Caco-2 (cell line): ENCODE measurements at regions not wholly inside any gene's neighbourhood (a gene's known extent, or its start where the extent isn't known, plus 50 kb on each side); places are given as distances from the start of the nearest gene placed in this dataset.
"Not testable (repeated sequence)": the region's sequence is repeated elsewhere in the genome, so short reads cannot be mapped to it uniquely, and the experiment has no call there.

Experiments
- BruUV-seq: library from RNA; stranded (reverse); fragments of 400-500 nt; replicated peaks from 2 replicates; lab custom pipeline; 2021; lab: Mats Ljungman, UMichigan
- CTCF ChIA-PET: fragments of 300-600 bp; sonication (Branson Sonifier 250); formaldehyde crosslinking; loops from one replicate; lab custom pipeline; 2022; ENCODE audit warnings: antibody characterized with exemption; lab: Charles Lee
- POLR2A ChIA-PET: fragments of 300-600 bp; sonication (Branson Sonifier 250); formaldehyde crosslinking; loops from one replicate; lab custom pipeline; 2022; ENCODE audit warnings: antibody characterized with exemption; lab: Charles Lee
- DNase-seq, 2 experiments: peaks; one replicate each; pipeline versions ENCODE4 v3.0.0 to v3.0.0-alpha.2; 2020 to 2022
- H3K27me3 ChIP-seq: replicated peaks from 2 replicates; pipeline ENCODE4 v1.6.0; 2011; ENCODE audit warnings: low read length; ENCODE audit not compliant: control insufficient read depth, insufficient read depth
- H3K36me3 ChIP-seq: 2 replicates; pipeline ENCODE4 v1.5.1; 2011; ENCODE audit warnings: low read length; ENCODE audit not compliant: control insufficient read depth, insufficient read depth
- H3K4me1 ChIP-seq: fragments of 250-450 bp; sonication (Bioruptor Pico); 2 replicates; pipeline ENCODE4 v1.5.1; 2020; ENCODE audit warnings: mild to moderate bottlenecking
- H3K4me3 ChIP-seq: 2 replicates; pipeline ENCODE4 v1.5.1; 2011; ENCODE audit warnings: low read depth, mild to moderate bottlenecking, control low read depth, low read length
- H3K9me3 ChIP-seq: fragments of 250-450 bp; sonication (Bioruptor Pico); 2 replicates; pipeline ENCODE4 v1.5.1; 2020; ENCODE audit warnings: mild to moderate bottlenecking, moderate library complexity
- H3K27ac Mint-ChIP-seq: one replicate; pipeline ENCODE4 v1.8.0; 2022; ENCODE audit warnings: mixed read lengths; ENCODE audit not compliant: unreplicated experiment
- H3K27me3 Mint-ChIP-seq: one replicate; pipeline ENCODE4 v1.8.0; 2022; ENCODE audit warnings: mixed read lengths; ENCODE audit not compliant: insufficient read depth, unreplicated experiment
- H3K36me3 Mint-ChIP-seq: one replicate; pipeline ENCODE4 v1.8.0; 2022; ENCODE audit warnings: mild to moderate bottlenecking, mixed read lengths; ENCODE audit not compliant: insufficient read depth, unreplicated experiment
- H3K4me1 Mint-ChIP-seq: one replicate; pipeline ENCODE4 v1.8.0; 2022; ENCODE audit warnings: low read depth, mixed read lengths; ENCODE audit not compliant: unreplicated experiment
- H3K4me3 Mint-ChIP-seq: one replicate; pipeline ENCODE4 v1.8.0; 2022; ENCODE audit warnings: mild to moderate bottlenecking, moderate library complexity, mixed read lengths; ENCODE audit not compliant: unreplicated experiment
- H3K9me3 Mint-ChIP-seq: one replicate; pipeline ENCODE4 v1.8.0; 2022; ENCODE audit warnings: mixed read lengths; ENCODE audit not compliant: unreplicated experiment
- intact Hi-C: fragments of 100-400 bp; cut with micrococcal nuclease; formaldehyde crosslinking; loops from one replicate; pipeline ENCODE4 v1.10.0; 2022; ENCODE audit not compliant: unreplicated experiment
- TF ChIP-seq, protein P1 (sequence below), 2 experiments: fragments of 200-600 bp in 1 of 2; IDR thresholded peaks; 1 replicate in 1 of 2; 2 replicates in 1 of 2; pipeline versions ENCODE4 v1.5.1 to v1.8.0; 2011 to 2022; ENCODE audit warnings: antibody characterized with exemption in 1 of 2, control low read depth in 1 of 2, inconsistent platforms in 1 of 2, low read depth in 1 of 2, low read length in 1 of 2, mild to moderate bottlenecking in 1 of 2, moderate library complexity in 1 of 2; ENCODE audit not compliant: insufficient read depth in 1 of 2, severe bottlenecking in 1 of 2, unreplicated experiment in 1 of 2

DNA sequence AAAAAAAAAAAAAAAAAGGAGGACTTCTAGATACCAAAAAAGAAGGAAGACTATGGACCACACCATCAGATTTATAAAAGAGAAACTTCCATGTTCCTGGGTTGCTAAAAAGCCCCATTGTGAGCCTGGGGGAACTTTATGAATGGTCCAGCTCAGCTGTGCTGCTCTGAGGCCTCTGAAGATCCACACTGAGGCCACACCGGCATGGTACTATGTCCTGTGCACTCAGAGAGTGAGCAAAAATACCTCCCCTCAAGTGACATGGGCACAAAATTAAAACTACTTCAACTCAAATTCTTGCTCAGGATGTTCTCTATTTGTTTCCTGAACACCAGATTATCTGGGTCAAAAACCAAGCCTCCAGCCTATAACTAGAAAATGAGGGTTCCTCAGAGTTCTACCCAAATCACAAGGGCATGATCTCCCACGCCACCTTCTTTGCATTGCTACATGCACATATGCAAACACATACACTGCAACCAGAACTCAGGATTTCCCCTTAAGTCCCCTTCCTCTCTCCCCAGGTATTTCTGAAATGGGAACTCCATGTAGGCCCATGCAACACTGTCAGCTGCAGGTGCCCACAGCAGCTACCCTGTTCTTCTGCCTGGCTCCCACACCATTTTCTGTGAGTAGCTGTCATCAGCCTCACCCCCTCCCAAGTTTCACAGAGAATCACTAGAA is 94.4 kb downstream of the SH3GLB1 start:
- Mint-ChIP-seq H3K27ac (peak overlapping the region; percentile 9), H3K27me3 (no peaks in the 10 kb centered on the region), H3K4me1 (peaks cover 2% of the 10 kb centered on the region), H3K9me3 (peaks cover 8% of the 10 kb centered on the region), H3K36me3 (no peaks in the 10 kb centered on the region), H3K4me3 (no peak overlapping the region)
- no peaks in the 10 kb centered on the region for H3K27me3 ChIP-seq
- intact Hi-C loops: no loop called here
- no TSS peak for BruUV-seq
- H3K9me3 ChIP-seq: no peaks in the 10 kb centered on the region
- H3K4me1 ChIP-seq: peaks cover 22% of the 10 kb centered on the region
- TF ChIP-seq, protein P1, sequence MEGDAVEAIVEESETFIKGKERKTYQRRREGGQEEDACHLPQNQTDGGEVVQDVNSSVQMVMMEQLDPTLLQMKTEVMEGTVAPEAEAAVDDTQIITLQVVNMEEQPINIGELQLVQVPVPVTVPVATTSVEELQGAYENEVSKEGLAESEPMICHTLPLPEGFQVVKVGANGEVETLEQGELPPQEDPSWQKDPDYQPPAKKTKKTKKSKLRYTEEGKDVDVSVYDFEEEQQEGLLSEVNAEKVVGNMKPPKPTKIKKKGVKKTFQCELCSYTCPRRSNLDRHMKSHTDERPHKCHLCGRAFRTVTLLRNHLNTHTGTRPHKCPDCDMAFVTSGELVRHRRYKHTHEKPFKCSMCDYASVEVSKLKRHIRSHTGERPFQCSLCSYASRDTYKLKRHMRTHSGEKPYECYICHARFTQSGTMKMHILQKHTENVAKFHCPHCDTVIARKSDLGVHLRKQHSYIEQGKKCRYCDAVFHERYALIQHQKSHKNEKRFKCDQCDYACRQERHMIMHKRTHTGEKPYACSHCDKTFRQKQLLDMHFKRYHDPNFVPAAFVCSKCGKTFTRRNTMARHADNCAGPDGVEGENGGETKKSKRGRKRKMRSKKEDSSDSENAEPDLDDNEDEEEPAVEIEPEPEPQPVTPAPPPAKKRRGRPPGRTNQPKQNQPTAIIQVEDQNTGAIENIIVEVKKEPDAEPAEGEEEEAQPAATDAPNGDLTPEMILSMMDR (IDR thresholded peaks at IDR 0.05; ENCODE audit: insufficient read depth in 1 of 2, low read depth in 1 of 2, low read length in 1 of 2, severe bottlenecking in 1 of 2, unreplicated experiment in 1 of 2): no peak
- ChIA-PET CTCF (no interaction called here), POLR2A (no interaction called here)
- no peak overlapping the region for H3K4me3 ChIP-seq
- no peak for DNase-seq
- H3K36me3 ChIP-seq: no peaks in the 10 kb centered on the region

DNA sequence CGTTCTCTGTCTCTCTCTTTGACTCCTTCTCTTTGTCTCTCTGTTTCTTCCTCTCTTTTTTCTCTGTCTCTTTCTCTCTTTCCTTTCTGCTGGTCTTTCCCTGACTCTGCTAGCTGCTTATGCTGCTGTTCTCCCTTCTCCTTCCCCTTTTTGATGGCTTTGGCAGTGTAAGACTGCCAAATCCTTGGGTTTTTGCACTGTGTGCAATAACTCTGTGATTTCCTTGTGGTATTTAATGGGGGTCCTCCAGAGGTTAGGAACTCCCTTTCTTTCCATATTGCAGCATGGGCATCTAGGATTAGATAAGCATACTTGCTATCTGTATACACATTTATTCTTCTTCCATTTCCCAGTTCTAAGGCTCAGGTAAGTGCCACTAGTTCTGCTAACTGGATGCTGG is 99.3 kb downstream of the SH3GLB1 start:
- POLR2A ChIA-PET, H3K36me3 Mint-ChIP-seq, intact Hi-C loops, H3K27ac Mint-ChIP-seq, H3K4me1 Mint-ChIP-seq, H3K4me1 ChIP-seq, H3K4me3 ChIP-seq, CTCF ChIA-PET, H3K27me3 ChIP-seq, H3K27me3 Mint-ChIP-seq, H3K36me3 ChIP-seq, DNase-seq, H3K4me3 Mint-ChIP-seq, BruUV-seq, H3K9me3 ChIP-seq: not testable (repeated sequence)
- H3K9me3 Mint-ChIP-seq: peaks cover 11% of the 10 kb centered on the region

DNA sequence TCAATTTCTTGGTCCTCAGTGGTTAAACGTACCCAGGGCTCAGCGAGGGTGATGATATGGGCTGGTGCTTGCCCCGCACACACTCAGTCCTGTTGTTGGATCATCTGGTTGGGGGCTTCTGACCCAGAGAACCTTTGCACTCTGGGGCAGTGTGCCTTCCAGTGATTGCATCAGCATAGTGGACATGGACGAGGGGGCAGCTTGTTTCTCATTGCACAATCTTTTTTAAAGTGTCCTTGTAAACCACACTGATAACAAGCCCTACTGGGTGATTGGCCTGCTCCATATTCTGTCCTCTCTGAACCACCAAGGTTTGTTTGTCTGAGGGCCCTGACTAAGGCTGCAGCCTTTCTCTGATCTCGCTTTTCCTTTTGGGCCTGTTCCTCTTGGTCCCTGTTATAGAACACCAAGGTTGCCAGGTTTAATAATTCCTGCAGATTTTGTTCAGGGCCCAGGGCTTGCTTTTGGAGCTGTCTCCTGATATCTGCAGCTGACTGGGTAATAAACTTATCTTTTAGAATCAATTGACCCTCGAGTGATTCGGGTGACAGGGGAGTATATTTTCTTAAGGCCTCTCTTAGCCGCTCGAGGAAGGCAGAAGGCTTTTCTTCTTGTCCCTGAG is 101.6 kb downstream of the SH3GLB1 start:
- BruUV-seq, CTCF ChIA-PET: not testable (repeated sequence)

DNA sequence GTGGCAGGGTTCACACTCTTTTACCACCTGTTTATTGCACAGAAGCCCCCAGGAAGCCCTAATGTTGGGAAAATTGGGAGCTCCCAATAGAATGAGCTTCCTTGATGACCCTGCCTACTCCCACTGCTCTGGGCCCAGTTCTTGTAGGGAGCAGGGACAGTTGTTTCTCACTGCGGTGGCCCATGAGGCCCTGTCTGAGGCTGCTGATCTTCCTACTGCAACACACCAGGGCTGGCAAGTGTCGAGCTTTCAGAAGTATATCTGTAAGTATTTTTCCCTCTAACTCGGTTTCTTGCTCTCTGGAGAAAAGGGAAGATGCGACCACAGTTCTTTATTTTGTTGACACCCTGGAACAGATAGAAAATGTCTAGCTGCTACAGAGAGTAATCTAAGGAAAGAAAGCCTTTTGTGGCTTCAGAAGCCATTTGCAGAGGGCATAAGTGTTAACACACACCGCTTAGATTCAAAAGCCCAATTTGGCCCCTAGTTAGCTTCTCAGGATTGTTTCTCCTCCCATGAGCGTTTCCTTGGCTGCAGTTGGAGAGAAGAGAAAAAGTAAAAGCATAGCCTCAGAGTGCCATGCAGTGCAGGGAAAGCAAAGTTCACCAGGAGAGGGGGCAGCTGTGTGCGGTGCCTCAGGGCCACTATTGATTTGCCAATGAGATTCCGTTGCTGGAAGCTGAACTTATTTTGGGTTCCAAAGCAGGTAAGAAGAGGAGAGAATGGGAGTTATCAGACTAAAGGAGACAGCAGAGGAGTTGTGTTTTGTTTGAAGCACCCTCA is 102.6 kb downstream of the SELENOF start:
- Histone ChIP-seq H3K9me3 (no peaks in the 10 kb centered on the region), H3K36me3 (no peaks in the 10 kb centered on the region), H3K27me3 (no peaks in the 10 kb centered on the region), H3K4me3 (no peak overlapping the region), H3K4me1 (peaks cover 5% of the 10 kb centered on the region; the same call in 1 of the 2 replicates)
- no peak overlapping the region for H3K27ac Mint-ChIP-seq
- H3K27me3 Mint-ChIP-seq: no peaks in the 10 kb centered on the region
- H3K36me3 Mint-ChIP-seq: peaks cover 6% of the 10 kb centered on the region
- DNase-seq: no peak
- no TSS peak for BruUV-seq
- H3K4me1 Mint-ChIP-seq: peaks cover 6% of the 10 kb centered on the region
- POLR2A ChIA-PET: no interaction called here
- no peaks in the 10 kb centered on the region for H3K9me3 Mint-ChIP-seq
- CTCF ChIA-PET: interaction anchor here (1.0 kb wide), 1 partner anchor 30 kb away, joined by 3 read pairs; no protein-coding TSS in a partner anchor
- TF ChIP-seq, protein P1 (IDR thresholded peaks at IDR 0.05; ENCODE audit: insufficient read depth in 1 of 2, low read depth in 1 of 2, low read length in 1 of 2, severe bottlenecking in 1 of 2, unreplicated experiment in 1 of 2): no peak
- intact Hi-C loops: no loop called here
- no peak overlapping the region for H3K4me3 Mint-ChIP-seq

More for the DNA sequence above, 101.6 kb downstream of the SH3GLB1 start:
- H3K36me3 Mint-ChIP-seq, H3K4me1 ChIP-seq, H3K4me3 Mint-ChIP-seq, intact Hi-C loops, H3K27me3 Mint-ChIP-seq, H3K4me1 Mint-ChIP-seq, H3K4me3 ChIP-seq, H3K9me3 ChIP-seq, H3K36me3 ChIP-seq, H3K27me3 ChIP-seq, POLR2A ChIA-PET: not testable (repeated sequence)
- DNase-seq: peak; percentile 12 to 53
- Mint-ChIP-seq H3K9me3 (peaks cover 11% of the 10 kb centered on the region), H3K27ac (peak overlapping the region; percentile 63)
